IPS-15b (cell line): ENCODE measurements at regions not wholly inside any gene's neighbourhood (a gene's known extent, or its start where the extent isn't known, plus 50 kb on each side); places are given as distances from the start of the nearest gene placed in this dataset.
"Not testable (repeated sequence)": the region's sequence is repeated elsewhere in the genome, so short reads cannot be mapped to it uniquely, and the experiment has no call there.

Experiments used
- H3K27me3 ChIP-seq: one replicate; pipeline ENCODE4 v1.6.1; 2013; ENCODE audit warnings: low read length; ENCODE audit not compliant: control insufficient read depth, insufficient read depth
- H3K36me3 ChIP-seq: one replicate; pipeline ENCODE4 v1.6.1; 2013; ENCODE audit warnings: low read length; ENCODE audit not compliant: control insufficient read depth, insufficient read depth
- H3K4me1 ChIP-seq: one replicate; pipeline ENCODE4 v1.6.1; 2013; ENCODE audit warnings: mild to moderate bottlenecking, low read length; ENCODE audit not compliant: control insufficient read depth, insufficient read depth
- H3K4me3 ChIP-seq: one replicate; pipeline ENCODE4 v1.5.1; 2013; ENCODE audit warnings: low read depth, low read length
- H3K9ac ChIP-seq: one replicate; pipeline ENCODE4 v1.6.1; 2013; ENCODE audit warnings: low read depth, mild to moderate bottlenecking, low read length
- H3K9me3 ChIP-seq: one replicate; pipeline ENCODE4 v1.6.1; 2013; ENCODE audit warnings: mild to moderate bottlenecking, low read length; ENCODE audit not compliant: control insufficient read depth, insufficient read depth

- Histone ChIP-seq H3K27me3 (no peaks in the 10 kb centered on the region), H3K9ac (no peak overlapping the region), H3K9me3 (no peaks in the 10 kb centered on the region), H3K4me1 (no peaks in the 10 kb centered on the region), H3K36me3 (no peaks in the 10 kb centered on the region), H3K4me3 (no peak overlapping the region)
These were observed 164.3 kb upstream of the ST8SIA4 start for GRCh38 chr5:101067429-101067828.

GRCh38 chr5:101062902-101063301, 159.8 kb upstream of the ST8SIA4 start:
- Histone ChIP-seq H3K9ac (no peak overlapping the region), H3K4me3 (no peak overlapping the region), H3K4me1 (no peaks in the 10 kb centered on the region), H3K9me3 (no peaks in the 10 kb centered on the region), H3K27me3 (no peaks in the 10 kb centered on the region), H3K36me3 (no peaks in the 10 kb centered on the region)

- no peaks in the 10 kb centered on the region for H3K27me3 ChIP-seq
- H3K4me3 ChIP-seq = no peak overlapping the region
- H3K4me1 ChIP-seq = no peaks in the 10 kb centered on the region
- H3K9ac ChIP-seq = no peak overlapping the region
- no peaks in the 10 kb centered on the region for H3K9me3 ChIP-seq
- no peaks in the 10 kb centered on the region for H3K36me3 ChIP-seq
These were observed 144.1 kb upstream of the ST8SIA4 start for GRCh38 chr5:101047181-101047580.

- Histone ChIP-seq H3K9ac (no peak overlapping the region), H3K27me3 (no peaks in the 10 kb centered on the region), H3K9me3 (no peaks in the 10 kb centered on the region), H3K4me3 (no peak overlapping the region), H3K36me3 (no peaks in the 10 kb centered on the region), H3K4me1 (no peaks in the 10 kb centered on the region)
These were observed 142.6 kb upstream of the ST8SIA4 start for GRCh38 chr5:101045689-101046088.

GRCh38 chr5:101040002-101040401, 136.9 kb upstream of the ST8SIA4 start:
- H3K9me3 ChIP-seq, H3K4me3 ChIP-seq, H3K4me1 ChIP-seq, H3K9ac ChIP-seq, H3K27me3 ChIP-seq, H3K36me3 ChIP-seq: not testable (repeated sequence)

GRCh38 chr5:101036778-101037177, 133.7 kb upstream of the ST8SIA4 start:
- no peak overlapping the region for H3K9ac ChIP-seq
- peaks cover 4% of the 10 kb centered on the region for H3K9me3 ChIP-seq
- no peak overlapping the region for H3K4me3 ChIP-seq
- no peaks in the 10 kb centered on the region for H3K4me1 ChIP-seq
- no peaks in the 10 kb centered on the region for H3K27me3 ChIP-seq
- no peaks in the 10 kb centered on the region for H3K36me3 ChIP-seq

- no peaks in the 10 kb centered on the region for H3K4me1 ChIP-seq
- no peaks in the 10 kb centered on the region for H3K36me3 ChIP-seq
- H3K9me3 ChIP-seq = peaks cover 4% of the 10 kb centered on the region
- H3K9ac ChIP-seq = no peak overlapping the region
- H3K27me3 ChIP-seq = no peaks in the 10 kb centered on the region
- no peak overlapping the region for H3K4me3 ChIP-seq
These were observed 132.3 kb upstream of the ST8SIA4 start for GRCh38 chr5:101035425-101035824.

GRCh38 chr5:101024299-101024698, 121.2 kb upstream of the ST8SIA4 start:
- no peak overlapping the region for H3K4me3 ChIP-seq
- no peaks in the 10 kb centered on the region for H3K9me3 ChIP-seq
- no peaks in the 10 kb centered on the region for H3K27me3 ChIP-seq
- no peak overlapping the region for H3K9ac ChIP-seq
- no peaks in the 10 kb centered on the region for H3K4me1 ChIP-seq
- no peaks in the 10 kb centered on the region for H3K36me3 ChIP-seq

- Histone ChIP-seq H3K36me3 (no peaks in the 10 kb centered on the region), H3K9ac (no peak overlapping the region), H3K27me3 (no peaks in the 10 kb centered on the region), H3K4me3 (no peak overlapping the region), H3K9me3 (no peaks in the 10 kb centered on the region), H3K4me1 (no peaks in the 10 kb centered on the region)
These were observed 115.2 kb upstream of the ST8SIA4 start for GRCh38 chr5:101018299-101018698.

- H3K9me3 ChIP-seq = no peaks in the 10 kb centered on the region
- H3K9ac ChIP-seq = no peak overlapping the region
- H3K4me3 ChIP-seq = no peak overlapping the region
- peaks cover 2% of the 10 kb centered on the region for H3K4me1 ChIP-seq
- H3K27me3 ChIP-seq = no peaks in the 10 kb centered on the region
- H3K36me3 ChIP-seq = no peaks in the 10 kb centered on the region
These were observed 109.8 kb upstream of the ST8SIA4 start for GRCh38 chr5:101012880-101013279.

- H3K9me3 ChIP-seq = no peaks in the 10 kb centered on the region
- H3K4me1 ChIP-seq = peaks cover 2% of the 10 kb centered on the region
- no peak overlapping the region for H3K4me3 ChIP-seq
- H3K36me3 ChIP-seq = no peaks in the 10 kb centered on the region
- no peaks in the 10 kb centered on the region for H3K27me3 ChIP-seq
- H3K9ac ChIP-seq = no peak overlapping the region
These were observed 106.9 kb upstream of the ST8SIA4 start for GRCh38 chr5:101009758-101010519.

- no peak overlapping the region for H3K9ac ChIP-seq
- H3K4me1 ChIP-seq = no peaks in the 10 kb centered on the region
- no peaks in the 10 kb centered on the region for H3K9me3 ChIP-seq
- H3K27me3 ChIP-seq = no peaks in the 10 kb centered on the region
- H3K4me3 ChIP-seq = no peak overlapping the region
- no peaks in the 10 kb centered on the region for H3K36me3 ChIP-seq
These were observed 89.3 kb upstream of the ST8SIA4 start for GRCh38 chr5:100992354-100992753.
